Muscle of leg (tissue), 3 donors: ENCODE measurements at regions not wholly inside any gene's neighbourhood (a gene's known extent, or its start where the extent isn't known, plus 50 kb on each side); places are given as distances from the start of the nearest gene placed in this dataset.
A peak's percentile ranks its signal among the peaks of the same experiment; 100 is the strongest.
"Not testable (repeated sequence)": the region's sequence is repeated elsewhere in the genome, so short reads cannot be mapped to it uniquely, and the experiment has no call there.

Experiments used
- DNase-seq: peaks from one replicate; pipeline ENCODE4 v3.0.0; 2013
- H3K27ac ChIP-seq: one replicate; pipeline ENCODE4 v1.5.1; 2013; ENCODE audit warnings: mild to moderate bottlenecking, low read length, control low read depth
- H3K27me3 ChIP-seq: one replicate; pipeline ENCODE4 v1.6.1; 2013; ENCODE audit warnings: low read length; ENCODE audit not compliant: control insufficient read depth, insufficient read depth
- H3K36me3 ChIP-seq: one replicate; pipeline ENCODE4 v1.6.1; 2013; ENCODE audit warnings: low read length; ENCODE audit not compliant: control insufficient read depth, insufficient read depth
- H3K4me1 ChIP-seq: one replicate; pipeline ENCODE4 v1.6.1; 2013; ENCODE audit warnings: low read length; ENCODE audit not compliant: control insufficient read depth, insufficient read depth
- H3K4me3 ChIP-seq: one replicate; pipeline ENCODE4 v1.5.1; 2013; ENCODE audit warnings: low read length, control low read depth
- H3K9me3 ChIP-seq: replicated peaks from 2 replicates; pipeline ENCODE4 v1.6.1; 2013; ENCODE audit warnings: low read depth, low read length; ENCODE audit not compliant: control insufficient read depth
- WGBS: methylation state at CpG from one replicate; pipeline ENCODE4 v1.1.5; 2013; ENCODE audit warnings: missing lambda C conversion rate; ENCODE audit not compliant: insufficient coverage; 5-methylcytosine and 5-hydroxymethylcytosine counted together

DNA sequence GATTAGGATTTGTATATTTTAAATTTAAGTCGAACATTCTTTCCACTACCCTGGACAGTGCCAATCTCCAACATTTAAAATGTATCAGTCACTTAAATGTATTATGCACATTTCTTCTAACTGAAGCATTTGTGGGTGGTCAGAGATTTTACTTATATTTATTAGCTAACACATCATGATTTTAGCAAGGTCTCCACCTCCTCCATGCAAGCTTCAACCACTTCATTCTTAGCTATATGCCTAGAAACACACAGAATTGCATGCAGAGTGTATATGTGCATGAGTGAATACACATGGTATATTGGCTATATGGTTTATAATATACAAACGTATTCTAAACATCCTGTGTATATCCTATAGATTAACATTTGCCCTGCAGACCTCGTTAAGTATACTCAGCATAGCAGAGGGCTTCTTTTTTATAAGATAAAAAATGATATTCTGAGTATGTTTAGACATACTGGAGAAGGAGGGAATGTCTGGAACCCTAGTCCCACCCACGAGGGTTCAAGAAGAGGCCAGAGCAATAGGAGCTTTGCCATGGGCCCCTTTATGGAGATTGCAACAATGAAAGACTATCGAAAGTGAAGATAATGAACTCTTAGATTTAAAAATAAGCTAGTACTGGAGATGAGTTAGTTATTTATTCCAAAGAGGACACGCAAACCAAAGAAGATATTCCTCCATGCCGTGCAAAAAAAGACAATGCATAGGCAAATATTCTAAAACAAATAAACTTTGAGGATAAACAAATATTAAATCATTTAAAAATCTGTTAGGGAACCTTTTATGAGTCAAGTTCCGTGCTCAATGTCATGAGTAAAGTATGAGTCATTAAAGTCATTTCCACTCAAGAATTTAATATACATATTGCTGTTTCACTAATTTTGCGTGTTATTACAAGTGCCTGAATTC is 480.4 kb downstream of the SIPA1L2 start:
- H3K9me3 ChIP-seq, result no peaks in the 10 kb centered on the region
- no peak for DNase-seq
- no peaks in the 10 kb centered on the region for H3K36me3 ChIP-seq
- 100% methylated on average over 1 of the region's 9 CpGs for WGBS
- H3K4me1 ChIP-seq, result no peaks in the 10 kb centered on the region
- no peak overlapping the region for H3K27ac ChIP-seq
- no peaks in the 10 kb centered on the region for H3K27me3 ChIP-seq
- H3K4me3 ChIP-seq, result no peak overlapping the region

DNA sequence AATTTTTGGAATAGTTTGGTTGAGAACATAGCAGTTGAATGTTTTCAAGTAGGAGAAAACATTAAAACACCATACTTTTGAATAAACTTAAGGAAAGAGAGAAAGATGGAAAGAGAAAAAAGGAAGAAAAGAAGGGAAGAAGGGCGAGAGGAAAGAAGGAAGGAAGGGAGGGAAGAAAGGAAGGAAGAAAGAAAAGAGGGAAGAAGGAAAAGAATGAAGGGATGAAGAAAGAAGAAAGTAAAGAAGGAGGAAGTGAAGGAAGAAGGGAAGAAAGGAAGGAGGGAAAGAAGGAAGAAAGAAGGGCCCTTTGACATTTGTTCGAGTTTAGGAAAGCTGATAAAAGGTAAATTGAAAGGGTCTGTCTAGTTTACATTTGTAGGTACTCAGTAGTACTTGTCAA is 482.7 kb downstream of the SIPA1L2 start:
- DNase-seq, result no peak
- no peaks in the 10 kb centered on the region for H3K9me3 ChIP-seq
- peaks cover 6% of the 10 kb centered on the region for H3K4me1 ChIP-seq
- no peak overlapping the region for H3K27ac ChIP-seq
- WGBS, result 67% methylated on average over 1 of the region's 2 CpGs
- H3K36me3 ChIP-seq, result no peaks in the 10 kb centered on the region
- H3K4me3 ChIP-seq, result no peak overlapping the region
- H3K27me3 ChIP-seq, result no peaks in the 10 kb centered on the region

GRCh38 chr1:232146514-232146913 is 483.4 kb downstream of the SIPA1L2 start:
- peaks cover 6% of the 10 kb centered on the region for H3K4me1 ChIP-seq
- H3K36me3 ChIP-seq, result no peaks in the 10 kb centered on the region
- DNase-seq, result no peak
- no peaks in the 10 kb centered on the region for H3K27me3 ChIP-seq
- WGBS, result 65% methylated on average over 2 of the region's 3 CpGs
- no peaks in the 10 kb centered on the region for H3K9me3 ChIP-seq
- no peak overlapping the region for H3K27ac ChIP-seq
- no peak overlapping the region for H3K4me3 ChIP-seq

DNA sequence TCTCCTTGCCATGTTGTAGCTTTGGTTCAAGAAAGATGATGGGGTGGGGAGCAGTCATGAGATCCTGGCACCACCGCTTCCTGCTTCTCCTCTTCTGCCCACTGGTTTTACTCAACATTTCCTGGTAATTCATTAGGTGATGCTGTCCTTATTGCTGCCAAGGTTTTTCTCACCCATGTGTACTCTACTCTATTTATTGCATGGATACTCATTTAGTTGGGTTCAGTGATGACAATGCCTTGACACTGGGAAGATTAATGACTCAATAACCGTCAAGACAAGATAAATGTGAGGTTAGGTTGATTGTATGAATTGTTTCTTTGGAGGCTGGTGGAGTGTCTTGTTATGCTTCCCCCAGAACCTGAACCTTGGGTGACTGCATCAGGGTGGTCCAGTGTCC is 484.2 kb downstream of the SIPA1L2 start:
- H3K27ac ChIP-seq, result no peak overlapping the region
- WGBS, result no CpG with 5 or more reads among the region's 2 CpGs
- H3K4me1 ChIP-seq, result peaks cover 6% of the 10 kb centered on the region
- DNase-seq, result no peak
- no peaks in the 10 kb centered on the region for H3K9me3 ChIP-seq
- H3K36me3 ChIP-seq, result no peaks in the 10 kb centered on the region
- no peak overlapping the region for H3K4me3 ChIP-seq
- no peaks in the 10 kb centered on the region for H3K27me3 ChIP-seq

DNA sequence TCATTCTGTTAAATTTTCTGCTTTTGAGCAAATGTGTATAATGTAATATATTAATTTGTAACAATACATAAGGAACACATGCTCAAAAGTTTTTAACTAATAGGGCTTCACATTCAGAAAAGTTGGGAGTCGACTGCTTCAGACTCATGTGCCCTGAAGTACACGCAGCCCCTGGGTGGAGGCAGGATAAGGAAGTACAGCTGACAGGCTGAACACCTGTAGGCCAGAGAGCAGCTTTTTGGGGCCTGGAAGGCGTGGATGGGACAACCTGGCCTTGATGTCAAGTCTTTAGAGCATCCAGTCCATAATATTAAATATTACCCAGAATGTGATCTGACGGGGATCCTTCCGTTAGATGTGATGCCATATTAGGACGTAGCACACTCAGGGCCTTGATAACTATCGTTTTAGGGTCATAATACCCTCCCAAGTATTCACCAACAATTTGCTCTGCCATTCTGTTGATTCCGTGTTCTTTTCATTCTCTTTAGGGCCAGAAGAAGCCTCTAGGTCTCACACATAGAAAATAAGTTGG is 485.2 kb downstream of the SIPA1L2 start:
- H3K27ac ChIP-seq, result no peak overlapping the region
- no peak overlapping the region for H3K4me3 ChIP-seq
- H3K27me3 ChIP-seq, result no peaks in the 10 kb centered on the region
- no peak for DNase-seq
- peaks cover 2% of the 10 kb centered on the region for H3K9me3 ChIP-seq
- H3K4me1 ChIP-seq, result peaks cover 6% of the 10 kb centered on the region
- H3K36me3 ChIP-seq, result no peaks in the 10 kb centered on the region
- WGBS, result 85% methylated on average over 8 of the region's 8 CpGs

DNA sequence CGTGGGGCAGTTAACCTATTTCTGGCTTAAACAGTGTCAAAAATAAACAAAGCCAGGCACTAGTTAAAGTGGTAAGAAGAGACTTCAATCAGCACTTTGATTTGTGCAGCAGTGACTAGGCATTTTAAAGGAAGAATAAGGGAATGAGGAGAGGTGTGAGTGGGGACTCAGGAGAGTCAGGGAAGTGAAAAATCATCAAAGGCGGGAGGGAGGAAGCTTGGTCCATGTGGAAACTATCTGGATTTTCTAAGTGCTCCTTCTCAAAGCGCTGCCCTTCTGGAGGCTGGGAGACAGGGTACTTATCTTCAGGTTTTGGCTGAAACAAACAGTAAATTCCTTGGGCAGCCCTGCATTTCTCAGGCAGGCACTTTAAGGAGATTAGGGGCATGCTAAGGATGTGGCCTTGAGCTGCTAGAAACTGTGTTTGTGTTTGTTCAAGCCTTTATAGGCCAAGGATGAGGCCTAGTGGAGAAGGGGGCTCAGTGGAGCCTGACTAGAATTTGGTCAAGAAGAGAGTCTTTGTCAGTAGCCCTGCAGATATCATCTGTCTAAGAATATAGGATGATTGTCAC is 486.5 kb downstream of the SIPA1L2 start:
- H3K4me3 ChIP-seq, result no peak overlapping the region
- no peak for DNase-seq
- H3K27ac ChIP-seq, result peak overlapping the region; percentile 31
- H3K4me1 ChIP-seq, result peaks cover 6% of the 10 kb centered on the region
- H3K27me3 ChIP-seq, result no peaks in the 10 kb centered on the region
- H3K36me3 ChIP-seq, result no peaks in the 10 kb centered on the region
- peaks cover 2% of the 10 kb centered on the region for H3K9me3 ChIP-seq
- WGBS, result 83% methylated on average over 3 of the region's 3 CpGs

DNA sequence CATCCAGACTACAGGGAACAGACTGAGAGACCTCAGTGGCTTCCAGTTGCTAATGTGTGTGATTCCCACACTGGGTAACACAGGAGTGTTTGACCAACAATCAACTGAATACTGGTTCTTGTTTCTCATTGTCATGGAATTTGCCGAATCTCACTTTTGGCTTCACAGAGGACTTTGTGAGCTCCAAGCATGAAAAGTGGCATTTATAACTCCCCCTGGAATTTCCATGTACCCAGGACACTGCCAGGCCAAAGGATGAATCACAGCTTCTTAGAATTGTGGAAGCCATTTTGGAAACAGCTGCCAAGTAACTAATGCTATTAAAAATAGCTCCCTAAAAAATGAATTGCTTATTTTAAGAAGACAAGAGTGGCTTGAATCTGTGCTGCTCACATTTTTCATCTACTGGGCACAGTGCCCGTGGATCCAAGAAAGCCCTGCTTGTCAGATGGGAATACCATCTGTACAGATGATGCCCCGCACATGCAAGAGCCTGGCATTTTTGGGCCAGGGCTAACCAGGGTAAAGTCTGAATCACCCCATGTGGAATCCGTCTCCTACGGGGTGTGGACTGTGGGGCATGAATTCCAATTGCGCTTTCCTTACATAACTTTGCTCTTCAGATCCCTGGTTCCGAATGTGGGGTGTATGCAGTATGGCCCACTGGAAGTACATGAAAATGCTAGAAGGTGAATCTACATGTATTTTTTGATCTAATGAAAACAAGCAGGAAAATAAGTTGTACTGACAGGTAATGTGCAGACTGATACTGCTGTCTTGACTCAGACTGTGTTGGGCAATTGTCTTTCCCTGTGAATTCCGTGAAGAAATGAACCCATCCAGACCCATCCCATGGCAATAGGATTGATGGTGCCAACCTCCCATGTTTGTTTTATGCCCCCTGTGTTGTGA is 487.3 kb downstream of the SIPA1L2 start:
- Histone ChIP-seq H3K4me3 (no peak overlapping the region), H3K27me3 (no peaks in the 10 kb centered on the region), H3K36me3 (no peaks in the 10 kb centered on the region), H3K27ac (peak overlapping the region; percentile 53), H3K4me1 (peaks cover 6% of the 10 kb centered on the region), H3K9me3 (peaks cover 2% of the 10 kb centered on the region)
- peak; percentile 88 for DNase-seq
- 63% methylated on average over 3 of the region's 8 CpGs for WGBS

DNA sequence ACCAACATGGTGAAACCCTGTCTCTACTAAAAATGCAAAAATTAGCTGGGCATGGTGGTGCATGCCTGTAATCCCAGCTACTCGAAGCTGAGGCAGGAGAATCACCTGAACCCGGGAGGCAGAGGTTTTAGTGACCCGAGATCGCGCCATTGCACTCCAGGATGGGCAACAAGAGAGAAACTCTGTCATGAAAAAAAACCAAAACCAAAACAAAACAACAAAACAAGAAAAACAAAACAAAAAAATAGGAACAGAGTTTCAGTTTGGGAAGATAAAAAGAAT is 488.8 kb downstream of the SIPA1L2 start:
- not testable (repeated sequence) for H3K27ac ChIP-seq, H3K36me3 ChIP-seq, H3K9me3 ChIP-seq, H3K4me3 ChIP-seq, DNase-seq, H3K4me1 ChIP-seq, H3K27me3 ChIP-seq
- 20% methylated on average over 1 of the region's 5 CpGs for WGBS

- Histone ChIP-seq H3K27me3 (no peaks in the 10 kb centered on the region), H3K27ac (no peak overlapping the region), H3K9me3 (peaks cover 2% of the 10 kb centered on the region), H3K4me1 (peaks cover 6% of the 10 kb centered on the region), H3K36me3 (no peaks in the 10 kb centered on the region), H3K4me3 (no peak overlapping the region)
- 89% methylated on average over 4 of the region's 6 CpGs for WGBS
- DNase-seq, result no peak
These were observed 489.3 kb downstream of the SIPA1L2 start for GRCh38 chr1:232140419-232141166.
